ENCODE measurements at regions not wholly inside any gene's neighbourhood (a gene's known extent, or its start where the extent isn't known, plus 50 kb on each side); places are given as distances from the start of the nearest gene placed in this dataset.

- H2AFZ ChIP-seq (ENCODE audit: low read depth, low read length), result no peak overlapping the region
- no peak for FAIRE-seq
- DNase-seq (ENCODE audit: low read depth), result no peak
- H3K27me3 Mint-ChIP-seq (ENCODE audit: low read depth, unreplicated experiment), result peaks cover 7% of the 10 kb centered on the region
- no peaks in the 10 kb centered on the region for H3K79me2 ChIP-seq (ENCODE audit: insufficient read depth, low read length)
- no peak overlapping the region for H3K9ac ChIP-seq (ENCODE audit: low read length)
- H3K27me3 ChIP-seq (ENCODE audit: insufficient read depth, low read length), result no peaks in the 10 kb centered on the region
- no peak overlapping the region for H3K4me3 Mint-ChIP-seq (ENCODE audit: unreplicated experiment)
- H4K20me1 ChIP-seq (ENCODE audit: insufficient read depth, low read length), result no peaks in the 10 kb centered on the region
- H3K4me1 ChIP-seq (ENCODE audit: insufficient read depth, low read length), result peaks cover 3% of the 10 kb centered on the region
- H3K36me3 Mint-ChIP-seq (ENCODE audit: low read depth, unreplicated experiment), result no peaks in the 10 kb centered on the region
- H3K4me1 Mint-ChIP-seq (ENCODE audit: low read depth, unreplicated experiment), result peaks cover 12% of the 10 kb centered on the region
- no peak overlapping the region for H3K4me3 ChIP-seq (ENCODE audit: insufficient read depth, low read depth, low read length)
- H3K4me2 ChIP-seq (ENCODE audit: low read length), result no peak overlapping the region
- TF ChIP-seq CTCF (IDR thresholded peaks at IDR 0.05; ENCODE audit: insufficient read depth, low read depth, low read length) (no peak), EZH2 (IDR thresholded peaks at IDR 0.05; ENCODE audit: insufficient read depth, low read length) (no peak)
- no peaks in the 10 kb centered on the region for H3K9me3 ChIP-seq (ENCODE audit: insufficient read depth, low read depth, low read length)
- H3K36me3 ChIP-seq (ENCODE audit: insufficient read depth, low read length), result no peaks in the 10 kb centered on the region
- H3K9me3 Mint-ChIP-seq (ENCODE audit: unreplicated experiment), result no peaks in the 10 kb centered on the region
- H3K27ac Mint-ChIP-seq (ENCODE audit: unreplicated experiment), result no peak overlapping the region
- H3K27ac ChIP-seq (ENCODE audit: low read depth, low read length), result no peak overlapping the region
Measured at GRCh38 chr3:31409389-31409788, 123.3 kb upstream of the STT3B start.

- no peak overlapping the region for H2AFZ ChIP-seq (ENCODE audit: low read depth, low read length)
- no peaks in the 10 kb centered on the region for H3K9me3 ChIP-seq (ENCODE audit: insufficient read depth, low read depth, low read length)
- peaks cover 3% of the 10 kb centered on the region for H3K4me1 ChIP-seq (ENCODE audit: insufficient read depth, low read length)
- H3K27me3 ChIP-seq (ENCODE audit: insufficient read depth, low read length), result no peaks in the 10 kb centered on the region
- FAIRE-seq (no peak), DNase-seq (ENCODE audit: low read depth) (no peak)
- H3K36me3 ChIP-seq (ENCODE audit: insufficient read depth, low read length), result no peaks in the 10 kb centered on the region
- no peak for TF ChIP-seq CTCF (IDR thresholded peaks at IDR 0.05; ENCODE audit: insufficient read depth, low read depth, low read length)
- TF ChIP-seq EZH2 (IDR thresholded peaks at IDR 0.05; ENCODE audit: insufficient read depth, low read length), result no peak
- no peak overlapping the region for H3K27ac ChIP-seq (ENCODE audit: low read depth, low read length)
- no peak overlapping the region for H3K9ac ChIP-seq (ENCODE audit: low read length)
- Mint-ChIP-seq H3K27me3 (ENCODE audit: low read depth, unreplicated experiment) (peaks cover 10% of the 10 kb centered on the region), H3K9me3 (ENCODE audit: unreplicated experiment) (no peaks in the 10 kb centered on the region), H3K36me3 (ENCODE audit: low read depth, unreplicated experiment) (no peaks in the 10 kb centered on the region), H3K4me3 (ENCODE audit: unreplicated experiment) (no peak overlapping the region), H3K27ac (ENCODE audit: unreplicated experiment) (no peak overlapping the region), H3K4me1 (ENCODE audit: low read depth, unreplicated experiment) (peaks cover 12% of the 10 kb centered on the region)
- no peak overlapping the region for H3K4me3 ChIP-seq (ENCODE audit: insufficient read depth, low read depth, low read length)
- H4K20me1 ChIP-seq (ENCODE audit: insufficient read depth, low read length), result no peaks in the 10 kb centered on the region
- H3K79me2 ChIP-seq (ENCODE audit: insufficient read depth, low read length), result no peaks in the 10 kb centered on the region
- no peak overlapping the region for H3K4me2 ChIP-seq (ENCODE audit: low read length)
Measured at GRCh38 chr3:31409866-31410265, 122.9 kb upstream of the STT3B start.

- TF ChIP-seq CTCF (IDR thresholded peaks at IDR 0.05; ENCODE audit: insufficient read depth, low read depth, low read length), result no peak
- no peak for TF ChIP-seq EZH2 (IDR thresholded peaks at IDR 0.05; ENCODE audit: insufficient read depth, low read length)
- H3K27ac ChIP-seq (ENCODE audit: low read depth, low read length), result no peak overlapping the region
- Mint-ChIP-seq H3K4me1 (ENCODE audit: low read depth, unreplicated experiment) (peaks cover 12% of the 10 kb centered on the region), H3K27me3 (ENCODE audit: low read depth, unreplicated experiment) (peaks cover 10% of the 10 kb centered on the region), H3K9me3 (ENCODE audit: unreplicated experiment) (no peaks in the 10 kb centered on the region), H3K27ac (ENCODE audit: unreplicated experiment) (no peak overlapping the region), H3K4me3 (ENCODE audit: unreplicated experiment) (no peak overlapping the region), H3K36me3 (ENCODE audit: low read depth, unreplicated experiment) (no peaks in the 10 kb centered on the region)
- H4K20me1 ChIP-seq (ENCODE audit: insufficient read depth, low read length), result no peaks in the 10 kb centered on the region
- no peak overlapping the region for H3K4me3 ChIP-seq (ENCODE audit: insufficient read depth, low read depth, low read length)
- DNase-seq (ENCODE audit: low read depth) (no peak), FAIRE-seq (no peak)
- H3K4me2 ChIP-seq (ENCODE audit: low read length), result no peak overlapping the region
- no peak overlapping the region for H3K9ac ChIP-seq (ENCODE audit: low read length)
- no peaks in the 10 kb centered on the region for H3K27me3 ChIP-seq (ENCODE audit: insufficient read depth, low read length)
- H2AFZ ChIP-seq (ENCODE audit: low read depth, low read length), result no peak overlapping the region
- H3K4me1 ChIP-seq (ENCODE audit: insufficient read depth, low read length), result peaks cover 3% of the 10 kb centered on the region
- H3K9me3 ChIP-seq (ENCODE audit: insufficient read depth, low read depth, low read length), result no peaks in the 10 kb centered on the region
- no peaks in the 10 kb centered on the region for H3K36me3 ChIP-seq (ENCODE audit: insufficient read depth, low read length)
- no peaks in the 10 kb centered on the region for H3K79me2 ChIP-seq (ENCODE audit: insufficient read depth, low read length)
Measured at GRCh38 chr3:31410411-31410810, 122.3 kb upstream of the STT3B start.
